ENCODE measurements at regions not wholly inside any gene's neighbourhood (a gene's known extent, or its start where the extent isn't known, plus 50 kb on each side); places are given as distances from the start of the nearest gene placed in this dataset.

DNA sequence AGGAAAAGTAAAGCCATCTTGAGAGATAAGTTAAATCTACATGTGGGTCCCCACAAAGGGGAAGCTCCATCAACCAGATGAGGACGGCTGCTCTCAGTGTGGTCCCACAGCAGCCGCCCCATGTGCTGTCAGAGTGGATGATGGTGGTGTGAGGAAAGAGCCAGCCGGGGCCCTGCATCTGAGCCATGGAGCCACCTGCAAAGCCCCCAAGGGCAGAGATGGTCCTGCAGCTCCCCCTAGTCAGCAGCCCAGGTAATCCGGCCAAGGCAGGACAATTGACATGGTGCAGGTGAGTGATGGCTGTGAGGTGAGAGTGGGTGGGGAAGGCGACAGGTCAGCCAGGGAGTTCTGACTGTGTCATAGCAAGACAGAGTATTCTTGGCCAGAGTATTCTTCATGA is 458.8 kb downstream of the ICE1 start:
- no peak for TF ChIP-seq POLR2A (IDR thresholded peaks at IDR 0.05; ENCODE audit: low read length)
- no peak for TF ChIP-seq GATA1 (IDR thresholded peaks at IDR 0.05; ENCODE audit: low read depth, low read length)

All from erythroblast (primary cell).